NCI-H1048 (cell line): ENCODE measurements at regions not wholly inside any gene's neighbourhood (a gene's known extent, or its start where the extent isn't known, plus 50 kb on each side); places are given as distances from the start of the nearest gene placed in this dataset.

ENCODE experiments used
- DNase-seq: peaks from one replicate; lab custom pipeline; 2025; lab: John Stamatoyannopoulos, UW

DNA sequence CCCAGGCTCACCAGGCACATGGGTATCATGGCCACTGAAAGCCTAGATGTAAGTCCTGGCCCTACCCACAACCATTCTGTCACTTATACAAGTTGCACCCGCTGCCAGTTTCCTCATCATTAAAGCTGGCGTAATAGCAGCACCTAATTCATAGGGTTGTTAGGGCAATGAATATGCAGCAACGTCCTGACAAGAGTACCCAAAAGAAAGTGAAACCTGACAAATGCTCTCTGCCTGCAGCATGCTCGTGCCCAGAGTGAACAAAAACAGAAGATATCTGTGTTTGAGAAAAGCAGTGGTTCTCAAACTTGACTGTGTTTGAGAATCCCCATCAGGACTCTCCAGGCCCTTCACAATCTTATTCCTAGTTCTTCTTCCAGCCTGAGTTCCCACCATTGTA lies 632.4 kb downstream of the SEMA5A start:
- DNase-seq, result no peak

DNA sequence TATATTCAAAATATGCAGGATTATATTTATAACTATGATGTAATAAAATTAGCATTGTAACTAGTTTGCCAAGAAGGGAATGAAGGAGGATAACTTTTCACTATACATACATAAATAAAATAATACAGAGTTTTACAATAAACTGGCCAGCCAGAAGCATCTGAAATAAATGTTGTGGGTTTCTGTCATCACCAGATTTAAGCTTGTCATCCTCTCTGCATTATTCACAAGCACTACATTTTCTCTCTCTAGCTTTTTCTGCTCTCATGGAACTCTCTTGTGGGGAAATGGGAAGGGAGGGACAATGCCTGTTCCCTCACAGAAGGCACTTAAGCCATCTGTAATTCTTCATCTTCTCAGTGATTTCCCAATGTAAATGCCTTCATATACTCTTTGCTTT lies 626.8 kb downstream of the SEMA5A start:
- no peak for DNase-seq

DNA sequence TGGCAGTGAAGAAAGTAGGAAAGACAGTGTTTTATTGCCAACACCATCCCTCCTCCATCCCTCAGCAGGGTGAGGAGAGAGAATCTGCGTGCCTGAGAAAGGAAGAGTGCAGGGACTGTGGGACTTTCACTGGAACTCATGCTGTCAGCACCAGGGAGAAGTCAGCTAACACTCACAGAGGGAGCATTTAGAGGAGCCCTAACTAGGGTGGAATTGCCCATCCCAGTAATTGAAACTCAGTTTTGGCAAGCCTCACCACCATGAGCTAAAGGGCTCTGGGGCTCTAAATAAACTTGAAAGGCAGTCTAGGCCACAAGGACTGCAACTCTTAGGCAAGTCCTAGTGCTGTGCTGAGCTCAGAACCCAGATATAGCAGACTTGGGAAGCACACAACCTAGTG lies 622.3 kb downstream of the SEMA5A start:
- DNase-seq, result no peak

DNA sequence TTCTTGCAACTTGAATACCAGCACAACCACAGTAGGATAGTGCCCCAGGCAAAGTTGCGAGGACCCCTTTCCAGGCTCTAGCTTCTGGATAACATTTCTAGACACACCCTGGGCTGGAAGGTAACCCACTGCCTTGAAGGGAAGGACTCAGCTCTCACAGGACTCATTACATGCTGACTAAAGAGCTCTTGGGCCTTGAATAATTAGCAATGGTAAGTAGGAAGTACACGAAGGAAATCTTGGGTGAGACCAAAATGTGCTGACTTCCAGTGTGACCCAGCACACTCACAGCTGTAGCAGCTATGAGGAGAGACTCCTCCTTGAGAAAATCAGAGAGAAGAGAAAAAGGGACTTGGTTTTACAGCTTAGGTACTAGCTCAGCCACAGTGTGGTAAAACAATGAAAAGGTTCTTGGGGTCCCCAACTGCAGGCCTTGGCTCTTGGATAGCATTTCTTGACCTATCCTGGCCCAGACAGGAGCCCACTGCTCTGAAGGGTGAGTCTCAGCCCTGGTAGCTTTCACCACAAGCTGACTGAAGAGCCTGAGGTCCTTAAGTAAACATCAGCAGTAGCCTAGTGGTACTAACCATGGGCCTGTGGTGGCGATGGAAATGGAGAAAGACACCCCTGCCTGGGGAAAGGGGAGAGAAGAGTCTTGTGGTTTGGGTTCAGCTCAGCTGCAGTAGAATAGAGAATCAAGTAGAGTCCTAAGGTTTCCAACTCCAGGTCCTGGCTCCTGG lies 621.7 kb downstream of the SEMA5A start:
- no peak for DNase-seq

DNA sequence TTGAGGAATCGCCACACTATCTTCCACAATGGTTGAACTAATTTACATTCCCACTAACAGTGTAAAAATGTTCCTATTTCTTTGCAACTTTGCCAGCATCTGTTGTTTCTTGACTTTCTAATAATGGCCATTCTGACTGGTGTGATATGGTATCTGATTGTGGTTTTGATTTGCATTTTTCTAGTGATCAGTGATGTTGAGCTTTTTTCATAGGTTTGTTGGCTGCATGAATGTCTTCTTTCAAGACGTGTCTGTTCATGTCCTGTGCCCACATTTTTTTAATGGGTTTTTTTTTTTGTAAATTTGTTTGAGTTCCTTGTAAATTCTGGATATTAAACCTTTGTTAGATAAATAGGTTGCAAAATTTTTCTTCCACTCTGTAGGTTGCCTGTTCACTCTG lies 615.9 kb downstream of the SEMA5A start:
- no peak for DNase-seq

DNA sequence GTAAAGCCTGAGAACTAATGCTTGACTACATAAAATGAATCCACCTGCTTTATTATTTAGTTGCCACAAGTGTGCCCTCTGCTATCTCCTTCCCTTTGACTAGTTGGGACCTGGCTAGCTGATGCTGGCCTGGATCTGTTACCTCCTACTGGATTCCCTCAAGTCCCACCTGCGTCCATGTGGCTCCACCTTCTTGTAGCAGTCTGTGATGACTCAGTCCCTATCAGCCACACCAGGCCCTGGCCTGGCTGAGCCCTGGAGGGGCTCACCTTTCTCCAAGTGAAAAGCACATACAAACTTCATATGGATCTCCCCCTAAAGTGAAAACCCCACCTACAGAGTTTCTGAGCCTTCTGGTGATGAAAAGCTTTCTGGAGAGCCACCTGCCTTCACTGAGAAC lies 611.4 kb downstream of the SEMA5A start:
- no peak for DNase-seq

DNA sequence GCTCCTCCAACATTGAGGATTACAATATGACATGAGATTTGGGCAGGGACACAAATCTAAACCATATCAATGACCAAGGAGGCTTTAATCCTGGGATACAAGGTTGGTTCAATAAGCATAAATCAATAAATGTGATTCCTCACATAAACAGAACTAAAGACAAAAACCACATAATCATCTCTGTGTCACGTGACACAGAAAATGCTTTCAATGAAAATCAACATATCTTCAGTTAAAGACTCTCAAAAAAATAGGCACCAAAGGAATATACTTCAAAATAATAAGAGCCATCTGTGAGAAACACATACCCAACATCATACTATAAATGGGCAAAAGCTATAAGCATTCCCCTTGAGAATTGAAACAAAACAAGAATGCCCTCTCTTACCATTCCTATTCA lies 604.9 kb downstream of the SEMA5A start:
- no peak for DNase-seq

DNA sequence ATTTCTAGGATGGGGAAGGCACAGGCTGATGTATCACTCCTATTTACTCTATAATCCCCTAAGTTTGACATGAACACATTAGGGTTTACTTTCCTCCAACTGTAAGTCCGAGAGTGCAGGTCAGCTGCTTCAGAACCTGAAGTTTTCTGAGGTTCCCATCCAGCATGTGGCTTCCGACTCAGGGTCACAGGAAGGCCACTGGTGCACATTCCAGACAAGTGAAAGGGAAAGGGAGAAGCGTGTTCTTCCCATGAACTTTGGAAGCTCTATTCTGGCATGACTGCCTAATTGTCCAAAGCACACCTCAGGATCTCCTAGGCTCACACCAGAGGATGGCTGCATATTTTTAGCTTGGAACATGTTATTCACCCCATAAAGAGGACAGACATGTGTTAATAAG lies 602.6 kb downstream of the SEMA5A start:
- no peak for DNase-seq

DNA sequence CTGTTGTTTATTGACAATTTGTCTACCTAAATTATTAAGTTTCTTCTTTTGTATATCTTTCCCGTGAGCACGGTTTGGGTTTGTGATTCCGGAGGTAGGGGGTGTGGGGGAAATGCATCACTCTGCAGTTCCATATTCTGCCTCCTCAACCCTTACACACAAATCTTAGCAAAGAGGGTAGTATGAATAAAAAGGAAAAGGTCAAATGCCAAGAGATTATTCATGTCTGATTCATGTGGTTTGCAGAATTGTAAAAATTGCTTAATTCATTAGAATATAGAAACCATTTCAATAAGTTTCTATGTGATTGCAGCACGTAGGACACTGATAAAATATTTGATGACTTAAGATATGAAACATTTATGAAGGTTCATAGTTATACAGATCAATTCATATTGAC lies 601.9 kb downstream of the SEMA5A start:
- DNase-seq, result no peak

DNA sequence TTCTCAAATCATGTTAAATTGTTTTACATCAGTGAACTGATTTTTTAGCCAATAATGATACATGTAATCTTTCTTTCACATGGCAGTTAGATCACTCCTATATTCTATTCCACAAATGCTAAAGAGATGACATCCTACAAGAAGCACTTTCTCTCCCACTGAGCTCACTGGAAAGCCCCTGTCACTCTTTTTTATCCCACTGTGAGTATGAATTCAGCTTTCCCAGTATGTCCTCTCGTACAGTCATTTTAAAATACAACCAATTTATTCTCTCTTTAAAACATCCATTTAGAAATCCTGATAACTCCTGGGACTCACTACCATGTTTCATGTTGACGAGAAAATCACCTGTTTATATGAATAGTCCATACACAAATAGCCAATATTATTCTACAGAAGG lies 599.9 kb downstream of the SEMA5A start:
- no peak for DNase-seq

DNA sequence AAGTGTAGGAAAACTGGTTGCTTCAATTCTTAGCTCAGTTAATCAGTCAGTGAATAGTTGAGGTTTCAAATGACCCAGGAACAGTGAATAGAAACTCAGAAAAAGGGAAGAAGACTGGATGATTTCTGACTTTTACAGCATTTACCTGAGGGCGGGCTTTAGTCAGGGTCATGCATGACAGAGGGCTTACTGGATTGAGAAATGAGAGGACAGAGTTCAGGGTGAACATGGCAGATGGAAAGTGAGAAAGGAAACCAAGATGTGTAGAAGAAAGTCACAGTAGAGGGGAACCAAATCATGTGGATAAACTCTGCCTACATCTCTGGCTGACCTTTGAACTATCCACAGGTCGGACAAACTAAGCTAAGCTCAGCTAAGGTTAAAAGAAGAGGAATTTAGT lies 596.0 kb downstream of the SEMA5A start:
- no peak for DNase-seq

DNA sequence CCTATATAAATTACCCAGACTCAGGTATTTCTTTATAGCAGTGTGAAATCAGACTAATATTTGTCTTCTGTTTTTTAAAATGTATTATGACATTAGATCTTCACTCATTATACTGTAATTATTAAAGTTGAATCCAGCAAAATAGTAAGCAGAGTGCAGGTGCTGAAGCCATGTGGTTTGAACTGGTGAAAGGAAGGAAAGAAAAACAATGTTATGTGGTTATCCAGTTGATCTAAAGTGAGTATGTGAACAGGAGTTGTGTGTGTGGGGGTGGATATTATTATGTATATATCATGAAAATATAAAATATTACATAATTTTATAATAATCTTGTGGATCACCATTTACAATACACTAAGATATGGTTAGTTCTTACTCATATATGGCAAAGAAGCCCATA lies 593.7 kb downstream of the SEMA5A start:
- DNase-seq, result no peak

DNA sequence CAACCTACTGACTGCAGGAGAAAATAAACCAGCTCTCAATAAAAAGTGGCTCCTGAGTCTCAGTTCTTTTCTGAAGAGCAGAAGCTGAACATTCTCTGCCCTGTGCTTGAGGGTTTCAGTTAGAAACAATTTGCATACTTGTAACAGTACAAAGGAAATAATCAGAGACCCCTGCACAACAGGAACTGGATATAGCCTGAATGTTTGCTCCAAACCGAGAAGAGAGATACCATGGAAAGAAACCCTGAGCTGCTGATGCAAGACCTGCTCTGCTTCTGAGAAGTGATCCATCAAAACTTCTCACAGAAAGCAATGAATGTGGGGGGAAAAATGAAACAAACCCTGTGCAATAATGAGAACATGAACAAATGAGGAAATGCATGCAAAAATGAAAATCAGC lies 592.9 kb downstream of the SEMA5A start:
- DNase-seq, result no peak

DNA sequence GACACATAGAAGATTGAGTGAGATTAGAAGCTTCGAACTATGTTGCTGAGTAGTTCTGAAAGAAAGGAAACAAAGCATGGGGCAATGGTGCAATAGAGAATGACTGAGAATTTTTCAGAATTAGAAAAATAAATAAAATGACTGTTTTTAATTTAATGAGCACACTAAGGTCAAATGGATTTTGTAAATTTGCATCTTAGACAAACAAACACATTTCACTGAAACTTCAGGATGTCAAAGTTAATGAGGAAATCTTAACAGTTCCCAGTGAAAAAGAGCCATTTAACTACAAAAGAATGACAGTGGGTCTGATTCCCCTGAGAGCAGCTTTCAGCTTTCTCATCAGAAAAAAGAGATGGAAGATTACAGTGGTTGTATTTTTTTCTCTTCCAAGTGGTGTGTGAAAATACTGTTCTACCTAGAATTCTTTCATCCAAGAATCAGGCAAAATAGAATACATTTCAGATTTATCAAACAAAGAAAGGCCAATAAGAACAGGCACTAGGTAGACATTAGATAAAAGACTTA lies 591.9 kb downstream of the SEMA5A start:
- no peak for DNase-seq

DNA sequence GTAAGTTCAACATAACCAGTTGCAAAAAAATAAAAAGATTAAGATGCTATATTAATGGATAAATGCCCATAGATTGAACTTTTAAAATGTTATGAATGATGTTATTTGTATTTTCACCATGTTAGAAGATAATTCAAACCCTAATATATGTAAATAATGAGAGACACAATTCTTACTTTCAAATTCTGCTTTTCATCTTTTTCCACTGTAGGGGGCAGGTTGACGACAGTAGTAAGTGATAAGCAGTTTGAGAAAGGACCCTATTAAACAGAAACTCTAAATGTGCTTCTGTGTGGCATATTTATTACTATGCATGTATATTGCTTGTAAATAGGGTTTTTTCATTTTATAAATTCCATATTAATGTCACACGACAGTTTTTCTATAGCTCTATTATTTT lies 591.1 kb downstream of the SEMA5A start:
- no peak for DNase-seq

DNA sequence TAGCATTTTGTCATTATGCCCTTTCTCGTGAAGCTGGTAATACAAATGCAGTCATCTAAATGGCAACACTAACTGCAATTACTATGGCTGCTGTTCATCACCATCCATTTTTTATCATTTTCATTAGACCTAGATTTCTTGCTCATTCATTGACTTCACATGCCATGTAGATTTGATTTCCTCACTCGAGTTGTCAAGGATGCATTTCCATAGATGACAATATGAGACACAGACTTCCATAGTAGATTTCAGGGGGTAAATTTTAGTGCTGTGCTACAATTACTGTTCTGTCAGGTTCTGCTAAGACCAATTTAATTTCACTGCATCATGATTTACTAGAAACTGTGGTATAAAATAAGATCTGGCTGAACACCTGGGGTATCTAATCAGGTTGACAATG lies 589.2 kb downstream of the SEMA5A start:
- no peak for DNase-seq

DNA sequence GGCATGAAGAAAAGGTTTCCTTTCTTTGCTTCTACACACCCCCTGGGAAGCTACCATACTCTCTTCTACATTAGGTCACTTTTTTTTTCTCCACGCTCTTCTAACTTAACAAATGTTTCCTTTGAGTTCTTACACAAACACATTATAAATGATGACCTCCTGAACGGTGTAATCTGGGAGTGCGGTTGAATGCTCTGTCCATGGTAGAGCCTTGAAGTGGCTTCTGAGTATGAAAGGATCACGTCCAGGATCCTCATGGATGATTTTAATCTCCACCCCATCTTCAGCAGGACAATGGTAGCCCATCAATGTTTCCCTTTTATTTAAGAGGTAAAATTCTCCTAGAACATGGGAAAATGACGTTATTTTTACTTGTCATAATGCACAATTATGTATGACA lies 587.3 kb downstream of the SEMA5A start:
- no peak for DNase-seq

DNA sequence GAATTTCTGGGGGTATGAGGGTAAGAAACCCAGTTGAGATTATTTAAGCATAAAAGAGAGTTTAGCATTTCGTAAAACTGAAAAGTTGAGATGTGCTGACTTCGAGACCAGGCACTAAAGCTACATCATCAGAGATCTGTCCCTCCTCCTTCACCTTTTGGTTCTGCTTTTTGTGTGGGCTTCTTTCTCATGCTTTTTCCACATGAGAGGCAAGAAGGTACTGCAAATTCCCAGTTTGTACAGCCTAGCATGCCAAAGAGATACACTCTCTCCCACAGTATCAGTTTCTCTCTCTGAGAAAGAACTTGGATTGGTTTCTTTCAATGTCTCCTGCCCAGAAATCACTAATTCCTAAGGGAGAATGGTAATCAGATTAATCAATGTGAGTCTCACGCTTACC lies 584.7 kb downstream of the SEMA5A start:
- DNase-seq, result no peak

DNA sequence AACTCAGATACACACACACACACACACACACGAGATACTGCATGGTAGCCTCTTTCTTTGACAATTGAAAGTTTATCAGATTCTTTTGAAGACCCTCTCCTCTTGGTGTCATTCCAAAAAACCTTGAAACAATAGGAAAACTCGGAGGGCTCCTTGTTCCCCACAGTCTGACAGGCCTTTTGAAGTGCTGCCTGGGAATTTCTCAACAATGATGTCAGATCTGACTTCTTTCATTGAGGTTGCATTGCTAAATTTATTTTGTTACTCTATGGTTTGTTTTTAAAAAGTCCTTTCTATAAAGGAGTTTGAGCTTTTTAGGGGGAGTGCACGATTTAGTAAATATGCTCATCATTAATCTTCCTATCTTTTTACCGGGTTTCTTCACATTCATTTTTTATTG lies 583.9 kb downstream of the SEMA5A start:
- no peak for DNase-seq

DNA sequence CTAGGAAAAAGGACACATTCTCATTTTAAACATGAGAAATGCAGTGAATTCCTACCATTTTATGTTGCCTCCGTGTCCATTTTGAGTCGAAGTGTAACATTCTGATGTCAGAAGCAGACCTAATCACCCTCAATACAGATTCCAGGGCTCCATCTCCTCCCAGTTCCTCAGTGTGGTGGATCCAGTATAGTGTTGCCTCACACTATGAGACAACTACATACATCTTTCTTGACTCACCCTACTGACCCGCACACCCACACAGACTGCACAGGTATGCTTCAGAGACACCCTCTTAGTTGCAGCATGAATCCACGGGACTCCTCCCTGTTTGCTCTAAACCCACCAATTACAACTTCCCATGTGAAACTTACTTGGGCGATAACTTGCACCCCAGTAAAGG lies 564.9 kb downstream of the SEMA5A start:
- no peak for DNase-seq

DNA sequence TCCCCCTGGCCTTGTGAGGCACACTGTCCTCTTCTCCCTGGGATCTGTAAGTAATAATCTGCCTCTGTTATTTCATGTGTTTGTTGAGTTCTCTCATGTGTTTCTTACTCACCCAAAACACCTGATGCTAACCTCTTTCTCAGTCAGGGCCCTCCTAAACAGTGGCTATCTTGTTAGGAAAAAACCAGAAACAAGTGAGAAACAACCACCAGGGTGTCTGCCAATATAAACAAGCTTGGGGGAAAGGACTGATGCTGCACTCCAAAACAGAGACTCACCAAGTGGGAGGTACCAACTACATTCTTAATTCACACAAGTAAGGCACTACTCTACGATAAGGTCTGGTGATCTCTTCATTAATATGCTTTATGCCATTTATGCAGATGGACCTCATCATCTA lies 564.4 kb downstream of the SEMA5A start:
- no peak for DNase-seq

DNA sequence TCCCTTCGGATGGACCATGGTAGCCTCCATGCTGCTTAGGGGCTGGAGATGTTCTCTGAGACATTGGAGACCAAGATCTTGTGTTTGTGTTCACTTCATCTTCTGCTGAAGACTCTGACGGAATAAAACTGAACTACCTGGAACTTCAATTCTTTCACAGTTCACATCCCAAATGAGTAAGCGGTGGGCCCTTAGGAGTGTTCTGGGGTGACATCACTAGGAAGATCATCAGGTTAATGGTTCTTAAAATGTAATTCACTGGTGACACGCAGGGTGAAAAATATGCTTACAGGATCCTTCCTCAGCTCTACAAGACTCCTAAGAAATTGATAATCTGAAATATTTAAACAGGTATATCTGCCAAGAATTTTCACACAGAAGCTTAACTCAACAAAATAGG lies 561.5 kb downstream of the SEMA5A start:
- DNase-seq, result no peak
